ENCODE measurements at regions not wholly inside any gene's neighbourhood (a gene's known extent, or its start where the extent isn't known, plus 50 kb on each side); places are given as distances from the start of the nearest gene placed in this dataset.

GRCh38 chr5:33046091-33046490, 335.0 kb downstream of the NPR3 start:
- TF ChIP-seq XRCC4 (IDR thresholded peaks at IDR 0.05; ENCODE audit: extremely low read depth, insufficient read depth, insufficient read length) = no peak
- no peak for TF ChIP-seq KLF16 (IDR thresholded peaks at IDR 0.05)
- no peak for TF ChIP-seq ZNF121 (CRISPR knock-in tag; conservative IDR thresholded peaks at IDR 0.05)
- no peak for TF ChIP-seq ASH1L (IDR thresholded peaks at IDR 0.05; ENCODE audit: borderline replicate concordance, low read depth, partially characterized antibody)
- TF ChIP-seq, protein P1, sequence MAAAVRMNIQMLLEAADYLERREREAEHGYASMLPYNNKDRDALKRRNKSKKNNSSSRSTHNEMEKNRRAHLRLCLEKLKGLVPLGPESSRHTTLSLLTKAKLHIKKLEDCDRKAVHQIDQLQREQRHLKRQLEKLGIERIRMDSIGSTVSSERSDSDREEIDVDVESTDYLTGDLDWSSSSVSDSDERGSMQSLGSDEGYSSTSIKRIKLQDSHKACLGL (CRISPR knock-in tag; IDR thresholded peaks at IDR 0.05; ENCODE audit: borderline replicate concordance, poor library complexity, severe bottlenecking) = no peak
- TF ChIP-seq, protein P2, sequence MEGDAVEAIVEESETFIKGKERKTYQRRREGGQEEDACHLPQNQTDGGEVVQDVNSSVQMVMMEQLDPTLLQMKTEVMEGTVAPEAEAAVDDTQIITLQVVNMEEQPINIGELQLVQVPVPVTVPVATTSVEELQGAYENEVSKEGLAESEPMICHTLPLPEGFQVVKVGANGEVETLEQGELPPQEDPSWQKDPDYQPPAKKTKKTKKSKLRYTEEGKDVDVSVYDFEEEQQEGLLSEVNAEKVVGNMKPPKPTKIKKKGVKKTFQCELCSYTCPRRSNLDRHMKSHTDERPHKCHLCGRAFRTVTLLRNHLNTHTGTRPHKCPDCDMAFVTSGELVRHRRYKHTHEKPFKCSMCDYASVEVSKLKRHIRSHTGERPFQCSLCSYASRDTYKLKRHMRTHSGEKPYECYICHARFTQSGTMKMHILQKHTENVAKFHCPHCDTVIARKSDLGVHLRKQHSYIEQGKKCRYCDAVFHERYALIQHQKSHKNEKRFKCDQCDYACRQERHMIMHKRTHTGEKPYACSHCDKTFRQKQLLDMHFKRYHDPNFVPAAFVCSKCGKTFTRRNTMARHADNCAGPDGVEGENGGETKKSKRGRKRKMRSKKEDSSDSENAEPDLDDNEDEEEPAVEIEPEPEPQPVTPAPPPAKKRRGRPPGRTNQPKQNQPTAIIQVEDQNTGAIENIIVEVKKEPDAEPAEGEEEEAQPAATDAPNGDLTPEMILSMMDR (IDR thresholded peaks at IDR 0.05 in 2 of 3, conservative IDR thresholded peaks at IDR 0.05 in 1 of 3; ENCODE audit: insufficient read depth in 2 of 3, low read depth in 1 of 3, low read length in 3 of 3) = no peak
- TF ChIP-seq ZNF184 (CRISPR knock-in tag; IDR thresholded peaks at IDR 0.05) = no peak
- TF ChIP-seq ZBTB17 (CRISPR knock-in tag; IDR thresholded peaks at IDR 0.05) = no peak
- no peak for TF ChIP-seq HSF4 (CRISPR knock-in tag; IDR thresholded peaks at IDR 0.05; ENCODE audit: borderline replicate concordance)
- TF ChIP-seq FOXO4 (CRISPR knock-in tag; IDR thresholded peaks at IDR 0.05) = no peak
- TF ChIP-seq SRSF3 (IDR thresholded peaks at IDR 0.05; ENCODE audit: insufficient read depth, low read length) = no peak
- H3K4me3 ChIP-seq = no peak overlapping the region
- H4K20me1 ChIP-seq (replicated peaks; ENCODE audit: control insufficient read depth, insufficient read depth, low read length) = no peaks in the 10 kb centered on the region
- in situ Hi-C loops (cut with MboI) = no loop called here
- H3K4me1 ChIP-seq (replicated peaks in 1 of 2; ENCODE audit: control insufficient read depth in 2 of 2, insufficient read depth in 2 of 2, low read length in 2 of 2) = no peaks in the 10 kb centered on the region
- intact Hi-C loops (cut with micrococcal nuclease) = no loop called here
- H3K9me3 ChIP-seq (replicated peaks; ENCODE audit: control insufficient read depth, insufficient read depth, low read depth, low read length) = peaks cover 3% of the 10 kb centered on the region; the same call in 1 of the 2 replicates
- H3K79me2 ChIP-seq (ENCODE audit: control insufficient read depth, insufficient read depth, low read length) = no peaks in the 10 kb centered on the region
- ChIA-PET CTCF (ENCODE audit: low intra/inter-chr PET ratio) (no interaction called here), POLR2A (no interaction called here)
- H3K27ac ChIP-seq (ENCODE audit: extremely low read depth, low read depth, low read length) = no peak overlapping the region
- no TSS peak for BruUV-seq (replicated peaks)
- no peaks in the 10 kb centered on the region for H3K36me3 ChIP-seq (ENCODE audit: control insufficient read depth, insufficient read depth, low read length)
- no peak for ATAC-seq
- no peak for DNase-seq (ENCODE audit: extremely low read depth in 1 of 4, low spot score in 3 of 4)
- no peak overlapping the region for H2AFZ ChIP-seq (ENCODE audit: low read depth, low read length)
- WGBS (ENCODE audit: insufficient coverage, low coverage, missing lambda C conversion rate) = 0% methylated on average over 2 of the region's 2 CpGs
- H3K4me2 ChIP-seq (ENCODE audit: insufficient read depth, low read length) = no peak overlapping the region
- no peaks in the 10 kb centered on the region for H3K27me3 ChIP-seq (ENCODE audit: control insufficient read depth in 2 of 2, insufficient read depth in 2 of 2, low read length in 2 of 2)
- H3K9me1 ChIP-seq (ENCODE audit: control insufficient read depth, insufficient read depth, low read length) = no peaks in the 10 kb centered on the region
- no peak for FAIRE-seq
- H3K9ac ChIP-seq (ENCODE audit: insufficient read depth in 1 of 2, low read depth in 2 of 2, low read length in 2 of 2) = no peak overlapping the region
